Mesothelial cell of epicardium (in vitro differentiated cells): ENCODE measurements at regions not wholly inside any gene's neighbourhood (a gene's known extent, or its start where the extent isn't known, plus 50 kb on each side); places are given as distances from the start of the nearest gene placed in this dataset.

ENCODE experiments used
- DNase-seq, 2 experiments: peaks; one replicate each; pipeline ENCODE4 v3.0.0; 2021; ENCODE audit warnings: low spot score in 2 of 2; ENCODE audit not compliant: unreplicated experiment in 2 of 2
- H3K27ac Mint-ChIP-seq: 2 replicates; pipeline ENCODE4 v1.8.0; 2021; ENCODE audit warnings: mixed read lengths
- H3K27me3 Mint-ChIP-seq: 2 replicates; pipeline ENCODE4 v1.8.0; 2021; ENCODE audit warnings: low read depth, mixed read lengths
- H3K36me3 Mint-ChIP-seq: 2 replicates; pipeline ENCODE4 v1.8.0; 2021; ENCODE audit warnings: mixed read lengths
- H3K4me1 Mint-ChIP-seq: 2 replicates; pipeline ENCODE4 v1.8.0; 2021; ENCODE audit warnings: mixed read lengths
- H3K4me3 Mint-ChIP-seq: 2 replicates; pipeline ENCODE4 v1.8.0; 2021; ENCODE audit warnings: mild to moderate bottlenecking, moderate library complexity, mixed read lengths
- H3K9me3 Mint-ChIP-seq: 2 replicates; pipeline ENCODE4 v1.8.0; 2021; ENCODE audit warnings: mixed read lengths
- CTCF ChIP-seq: fragments of 200-600 bp; sonication (generic); IDR thresholded peaks from one replicate; pipeline ENCODE4 v1.5.0; 2021; ENCODE audit warnings: antibody characterized with exemption; ENCODE audit not compliant: unreplicated experiment

GRCh38 chr5:107790671-107791070, 119.9 kb upstream of the EFNA5 start:
- Mint-ChIP-seq H3K4me3 (no peak overlapping the region), H3K36me3 (no peaks in the 10 kb centered on the region), H3K4me1 (no peaks in the 10 kb centered on the region), H3K9me3 (peaks cover 19% of the 10 kb centered on the region), H3K27me3 (no peaks in the 10 kb centered on the region), H3K27ac (no peak overlapping the region)
- no peak for DNase-seq
- TF ChIP-seq CTCF: no peak

- H3K36me3 Mint-ChIP-seq: no peaks in the 10 kb centered on the region
- H3K27me3 Mint-ChIP-seq: no peaks in the 10 kb centered on the region
- no peak overlapping the region for H3K4me3 Mint-ChIP-seq
- DNase-seq: no peak
- no peak for TF ChIP-seq CTCF
- peaks cover 13% of the 10 kb centered on the region for H3K4me1 Mint-ChIP-seq
- no peak overlapping the region for H3K27ac Mint-ChIP-seq
- H3K9me3 Mint-ChIP-seq: peaks cover 18% of the 10 kb centered on the region
These were observed 115.7 kb upstream of the EFNA5 start for GRCh38 chr5:107786424-107786823.

- H3K36me3 Mint-ChIP-seq: peaks cover 4% of the 10 kb centered on the region
- no peak for DNase-seq
- H3K4me1 Mint-ChIP-seq: peaks cover 13% of the 10 kb centered on the region
- no peak overlapping the region for H3K4me3 Mint-ChIP-seq
- H3K27ac Mint-ChIP-seq: no peak overlapping the region
- no peak for TF ChIP-seq CTCF
- H3K9me3 Mint-ChIP-seq: peaks cover 21% of the 10 kb centered on the region
- no peaks in the 10 kb centered on the region for H3K27me3 Mint-ChIP-seq
These were observed 112.8 kb upstream of the EFNA5 start for GRCh38 chr5:107783551-107783950.

GRCh38 chr5:107782561-107783169, 111.9 kb upstream of the EFNA5 start:
- Mint-ChIP-seq H3K4me1 (peaks cover 16% of the 10 kb centered on the region), H3K36me3 (peaks cover 4% of the 10 kb centered on the region), H3K9me3 (peaks cover 21% of the 10 kb centered on the region), H3K4me3 (no peak overlapping the region), H3K27me3 (no peaks in the 10 kb centered on the region), H3K27ac (no peak overlapping the region)
- TF ChIP-seq CTCF: no peak
- DNase-seq: no peak

- peaks cover 4% of the 10 kb centered on the region for H3K36me3 Mint-ChIP-seq
- no peaks in the 10 kb centered on the region for H3K27me3 Mint-ChIP-seq
- TF ChIP-seq CTCF: no peak
- DNase-seq: no peak
- H3K27ac Mint-ChIP-seq: no peak overlapping the region
- peaks cover 28% of the 10 kb centered on the region for H3K4me1 Mint-ChIP-seq
- no peak overlapping the region for H3K4me3 Mint-ChIP-seq
- H3K9me3 Mint-ChIP-seq: peaks cover 15% of the 10 kb centered on the region
These were observed 110.7 kb upstream of the EFNA5 start for GRCh38 chr5:107781451-107781850.

GRCh38 chr5:107779437-107779836, 108.7 kb upstream of the EFNA5 start:
- Mint-ChIP-seq H3K9me3 (peaks cover 11% of the 10 kb centered on the region), H3K27ac (no peak overlapping the region), H3K27me3 (no peaks in the 10 kb centered on the region), H3K4me3 (no peak overlapping the region), H3K4me1 (peaks cover 29% of the 10 kb centered on the region), H3K36me3 (peaks cover 4% of the 10 kb centered on the region)
- TF ChIP-seq CTCF: no peak
- no peak for DNase-seq
